Endodermal cell (in vitro differentiated cells): ENCODE measurements at regions not wholly inside any gene's neighbourhood (a gene's known extent, or its start where the extent isn't known, plus 50 kb on each side); places are given as distances from the start of the nearest gene placed in this dataset.

Experiments
- DNase-seq: peaks from one replicate; pipeline ENCODE4 v3.0.0-alpha.2; 2017
- H3K27ac ChIP-seq: 2 replicates; pipeline ENCODE4 v1.5.1; 2013; ENCODE audit warnings: mild to moderate bottlenecking, low read depth, low read length, moderate library complexity
- H3K27me3 ChIP-seq: 2 replicates; pipeline ENCODE4 v1.6.1; 2013; ENCODE audit warnings: mild to moderate bottlenecking, low read length, moderate library complexity; ENCODE audit not compliant: insufficient read depth, control insufficient read depth, poor library complexity, severe bottlenecking
- H3K36me3 ChIP-seq: 2 replicates; pipeline ENCODE4 v1.7.0; 2013; ENCODE audit warnings: mild to moderate bottlenecking, low read length, moderate library complexity; ENCODE audit not compliant: control insufficient read depth, insufficient read depth
- H3K4me1 ChIP-seq: one replicate; pipeline ENCODE4 v1.7.0; 2013; ENCODE audit warnings: low read length; ENCODE audit not compliant: control insufficient read depth, insufficient read depth
- H3K4me3 ChIP-seq: 2 replicates; pipeline ENCODE4 v1.5.1; 2013; ENCODE audit warnings: mild to moderate bottlenecking, low read length, moderate library complexity
- H3K9ac ChIP-seq: 2 replicates; pipeline ENCODE4 v1.6.1; 2013; ENCODE audit warnings: mild to moderate bottlenecking, low read length, moderate library complexity; ENCODE audit not compliant: poor library complexity, severe bottlenecking; ENCODE audit errors: extremely low read depth
- H3K9me3 ChIP-seq: 2 replicates; pipeline ENCODE4 v1.6.1; 2013; ENCODE audit warnings: mild to moderate bottlenecking, low read length, moderate library complexity; ENCODE audit not compliant: control insufficient read depth
- H3K27ac Mint-ChIP-seq: 2 replicates; pipeline ENCODE4 v1.8.0; 2020; ENCODE audit warnings: mixed read lengths
- H3K27me3 Mint-ChIP-seq: 2 replicates; pipeline ENCODE4 v1.8.0; 2021; ENCODE audit warnings: mild to moderate bottlenecking, mixed read lengths; ENCODE audit not compliant: insufficient read depth
- H3K36me3 Mint-ChIP-seq: 2 replicates; pipeline ENCODE4 v1.8.0; 2020; ENCODE audit warnings: low read depth, mixed read lengths
- H3K4me1 Mint-ChIP-seq: 2 replicates; pipeline ENCODE4 v1.8.0; 2020; ENCODE audit warnings: mixed read lengths
- H3K4me3 Mint-ChIP-seq: 2 replicates; pipeline ENCODE4 v1.8.0; 2020; ENCODE audit warnings: mild to moderate bottlenecking, moderate library complexity, mixed read lengths
- H3K9me3 Mint-ChIP-seq: 2 replicates; pipeline ENCODE4 v1.8.0; 2020; ENCODE audit warnings: mild to moderate bottlenecking, mixed read lengths
- CTCF ChIP-seq: fragments of 200-600 bp; sonication (generic); conservative IDR thresholded peaks from 2 replicates; pipeline ENCODE4 v1.5.0; 2021; ENCODE audit warnings: antibody characterized with exemption, mild to moderate bottlenecking
- WGBS, 2 experiments: methylation state at CpG; one replicate each; pipeline versions ENCODE4 v1.1.5 to v1.1.7; 2013; ENCODE audit warnings: missing lambda C conversion rate in 2 of 2, mixed read lengths in 1 of 2; ENCODE audit not compliant: insufficient coverage in 1 of 2, insufficient read length in 1 of 2; 5-methylcytosine and 5-hydroxymethylcytosine counted together

DNA sequence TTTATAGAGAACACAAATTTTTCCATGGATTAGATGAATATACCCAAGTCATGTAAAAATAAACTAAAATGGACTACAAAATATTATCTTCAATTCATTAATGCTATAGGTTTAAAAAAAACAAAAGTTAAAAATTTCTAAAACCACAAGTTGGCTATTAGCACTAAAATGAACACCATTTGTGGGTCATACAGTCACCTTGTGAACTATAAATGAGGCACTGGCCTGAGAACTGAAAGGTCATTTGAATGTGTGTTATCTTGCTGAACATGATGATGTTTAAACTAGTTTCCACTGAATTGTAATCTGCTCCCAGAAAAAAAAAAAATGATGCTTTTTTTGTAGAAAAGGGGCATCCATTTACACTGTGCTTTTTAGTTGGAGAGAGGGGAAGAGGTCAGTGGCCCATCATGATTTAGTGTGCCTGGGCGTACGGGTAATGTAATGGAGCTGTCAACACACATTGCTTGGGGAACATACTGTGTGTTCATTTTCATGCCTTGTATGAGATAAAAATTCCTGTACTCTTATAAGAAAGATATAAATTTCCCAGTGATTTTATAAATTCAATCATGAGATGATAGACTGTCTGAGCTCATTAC is 96.6 kb upstream of the FKBP1C start:
- no peaks in the 10 kb centered on the region for H3K27me3 ChIP-seq
- no peak for TF ChIP-seq CTCF
- Mint-ChIP-seq H3K27me3 (no peaks in the 10 kb centered on the region), H3K27ac (no peak overlapping the region), H3K4me3 (no peak overlapping the region), H3K4me1 (no peaks in the 10 kb centered on the region), H3K36me3 (no peaks in the 10 kb centered on the region), H3K9me3 (no peaks in the 10 kb centered on the region)
- H3K4me3 ChIP-seq: no peak overlapping the region
- DNase-seq: no peak
- H3K4me1 ChIP-seq: no peaks in the 10 kb centered on the region
- WGBS, 2 experiments: 91% methylated on average over 2 of the region's 2 CpGs; no CpG with 5 or more reads in 1 of the 2 experiments
- no peaks in the 10 kb centered on the region for H3K36me3 ChIP-seq
- H3K9me3 ChIP-seq: no peaks in the 10 kb centered on the region
- no peak overlapping the region for H3K27ac ChIP-seq
- no peak overlapping the region for H3K9ac ChIP-seq

GRCh38 chr6:63121166-63121565 is 90.1 kb upstream of the FKBP1C start:
- no peak overlapping the region for H3K27ac ChIP-seq
- no peak for DNase-seq

GRCh38 chr6:63140114-63140513 is 71.2 kb upstream of the FKBP1C start:
- H3K27ac Mint-ChIP-seq: no peak overlapping the region
- no peak for TF ChIP-seq CTCF
- peaks cover 20% of the 10 kb centered on the region for H3K27me3 Mint-ChIP-seq
- no peaks in the 10 kb centered on the region for H3K36me3 ChIP-seq
- DNase-seq: no peak
- H3K4me1 Mint-ChIP-seq: no peaks in the 10 kb centered on the region
- peaks cover 27% of the 10 kb centered on the region for H3K9me3 ChIP-seq
- H3K27me3 ChIP-seq: no peaks in the 10 kb centered on the region
- H3K36me3 Mint-ChIP-seq: no peaks in the 10 kb centered on the region
- H3K4me1 ChIP-seq: no peaks in the 10 kb centered on the region
- no peak overlapping the region for H3K9ac ChIP-seq
- no peak overlapping the region for H3K27ac ChIP-seq
- peaks cover 3% of the 10 kb centered on the region for H3K9me3 Mint-ChIP-seq
- H3K4me3 Mint-ChIP-seq: no peak overlapping the region
- 75 to 95% methylated on average over 1 to 3 of the region's 3 CpGs for WGBS, 2 experiments
- no peak overlapping the region for H3K4me3 ChIP-seq

More at GRCh38 chr6:63121166-63121565, 90.1 kb upstream of the FKBP1C start:
- no peaks in the 10 kb centered on the region for H3K36me3 Mint-ChIP-seq
- Histone ChIP-seq H3K36me3 (no peaks in the 10 kb centered on the region), H3K4me3 (no peak overlapping the region), H3K4me1 (no peaks in the 10 kb centered on the region), H3K27me3 (peaks cover 7% of the 10 kb centered on the region), H3K9ac (no peak overlapping the region), H3K9me3 (no peaks in the 10 kb centered on the region)
- 40 to 67% methylated on average over 1 to 2 of the region's 2 CpGs for WGBS, 2 experiments
- no peak overlapping the region for H3K27ac Mint-ChIP-seq
- peaks cover 5% of the 10 kb centered on the region for H3K27me3 Mint-ChIP-seq
- peak; percentile 70 for TF ChIP-seq CTCF
- H3K4me3 Mint-ChIP-seq: no peak overlapping the region
- peaks cover 2% of the 10 kb centered on the region for H3K4me1 Mint-ChIP-seq
- no peaks in the 10 kb centered on the region for H3K9me3 Mint-ChIP-seq
